Astrocyte (in vitro differentiated cells and primary cell): ENCODE measurements at regions not wholly inside any gene's neighbourhood (a gene's known extent, or its start where the extent isn't known, plus 50 kb on each side); places are given as distances from the start of the nearest gene placed in this dataset.

Experiments
- DNase-seq: peaks from one replicate; pipeline ENCODE4 v3.0.0-alpha.2; 2010; ENCODE audit warnings: low read depth
- FAIRE-seq: peaks from 2 replicates; lab custom pipeline; 2011; peaks lifted over from hg19 to GRCh38; lab: Jason Lieb, UNC
- H2AFZ ChIP-seq: 2 replicates; pipeline ENCODE4 v1.6.0; 2012; ENCODE audit warnings: low read depth, low read length, inconsistent platforms
- H3K27ac ChIP-seq: 2 replicates; pipeline ENCODE4 v1.5.1; 2011; ENCODE audit warnings: low read depth, low read length, inconsistent platforms
- H3K27me3 ChIP-seq: 2 replicates; pipeline ENCODE4 v1.6.0; 2011; ENCODE audit warnings: low read length, inconsistent platforms; ENCODE audit not compliant: insufficient read depth
- H3K36me3 ChIP-seq: 2 replicates; pipeline ENCODE4 v1.5.1; 2011; ENCODE audit warnings: low read length, inconsistent platforms; ENCODE audit not compliant: insufficient read depth
- H3K4me1 ChIP-seq: 2 replicates; pipeline ENCODE4 v1.5.1; 2011; ENCODE audit warnings: low read length, inconsistent platforms; ENCODE audit not compliant: insufficient read depth
- H3K4me2 ChIP-seq: 2 replicates; pipeline ENCODE4 v1.6.0; 2012; ENCODE audit warnings: low read length, inconsistent platforms
- H3K4me3 ChIP-seq: 2 replicates; pipeline ENCODE4 v1.5.1; 2011; ENCODE audit warnings: low read depth, mild to moderate bottlenecking, low read length, inconsistent platforms; ENCODE audit not compliant: insufficient read depth
- H3K79me2 ChIP-seq: 2 replicates; pipeline ENCODE4 v1.6.0; 2012; ENCODE audit warnings: mild to moderate bottlenecking, low read length, inconsistent platforms; ENCODE audit not compliant: insufficient read depth
- H3K9ac ChIP-seq: 2 replicates; pipeline ENCODE4 v1.6.0; 2012; ENCODE audit warnings: mild to moderate bottlenecking, low read length, inconsistent platforms
- H3K9me3 ChIP-seq: 2 replicates; pipeline ENCODE4 v1.5.1; 2012; ENCODE audit warnings: low read depth, mild to moderate bottlenecking, low read length, inconsistent platforms; ENCODE audit not compliant: insufficient read depth
- H4K20me1 ChIP-seq: 2 replicates; pipeline ENCODE4 v1.6.0; 2012; ENCODE audit warnings: low read length, inconsistent platforms; ENCODE audit not compliant: insufficient read depth
- H3K27ac Mint-ChIP-seq: one replicate; pipeline ENCODE4 v1.8.0; 2021; ENCODE audit warnings: mild to moderate bottlenecking, mixed read lengths; ENCODE audit not compliant: unreplicated experiment
- H3K27me3 Mint-ChIP-seq: one replicate; pipeline ENCODE4 v1.8.0; 2021; ENCODE audit warnings: low read depth, mixed read lengths; ENCODE audit not compliant: unreplicated experiment
- H3K36me3 Mint-ChIP-seq: one replicate; pipeline ENCODE4 v1.8.0; 2021; ENCODE audit warnings: low read depth, mixed read lengths; ENCODE audit not compliant: unreplicated experiment
- H3K4me1 Mint-ChIP-seq: one replicate; pipeline ENCODE4 v1.8.0; 2021; ENCODE audit warnings: low read depth, mixed read lengths; ENCODE audit not compliant: unreplicated experiment
- H3K4me3 Mint-ChIP-seq: one replicate; pipeline ENCODE4 v1.8.0; 2021; ENCODE audit warnings: mild to moderate bottlenecking, moderate library complexity, mixed read lengths; ENCODE audit not compliant: unreplicated experiment
- H3K9me3 Mint-ChIP-seq: one replicate; pipeline ENCODE4 v1.8.0; 2021; ENCODE audit warnings: mild to moderate bottlenecking, mixed read lengths; ENCODE audit not compliant: unreplicated experiment
- CTCF ChIP-seq: IDR thresholded peaks from 2 replicates; pipeline ENCODE4 v1.5.1; 2011; ENCODE audit warnings: low read depth, mild to moderate bottlenecking, inconsistent platforms, low read length, moderate library complexity; ENCODE audit not compliant: insufficient read depth
- EZH2 ChIP-seq: IDR thresholded peaks from 2 replicates; pipeline ENCODE4 v1.6.1; 2012; ENCODE audit warnings: mild to moderate bottlenecking, low read length, inconsistent platforms; ENCODE audit not compliant: insufficient read depth

DNA sequence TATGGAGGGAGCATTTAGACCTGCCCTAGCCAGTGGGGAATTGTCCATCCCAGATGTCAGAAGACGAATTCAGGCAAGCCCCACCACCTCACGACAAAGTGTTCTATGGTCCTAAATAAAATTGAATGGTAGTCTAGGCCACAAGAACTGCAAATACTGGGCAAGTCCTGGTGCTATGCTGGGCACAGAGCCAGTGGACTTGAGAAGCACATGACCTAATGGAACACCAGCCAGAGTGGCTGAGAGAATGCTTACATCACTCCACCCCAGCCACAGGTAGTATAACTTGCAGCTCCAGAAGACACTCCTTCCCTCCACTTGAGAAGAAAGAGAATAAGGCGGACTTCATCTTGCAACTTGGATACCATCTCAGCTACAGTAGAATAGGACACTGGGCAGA lies 567.3 kb upstream of the CXADR start:
- Histone ChIP-seq H3K9ac (no peak overlapping the region), H3K9me3 (no peaks in the 10 kb centered on the region), H3K4me3 (no peak overlapping the region), H3K36me3 (no peaks in the 10 kb centered on the region), H4K20me1 (no peaks in the 10 kb centered on the region), H3K27ac (no peak overlapping the region), H3K4me2 (no peak overlapping the region), H3K4me1 (no peaks in the 10 kb centered on the region), H3K27me3 (no peaks in the 10 kb centered on the region), H3K79me2 (no peaks in the 10 kb centered on the region), H2AFZ (no peak overlapping the region)
- FAIRE-seq (no peak), DNase-seq (peak; percentile 3)
- no peaks in the 10 kb centered on the region for H3K27me3 Mint-ChIP-seq
- H3K4me3 Mint-ChIP-seq = no peak overlapping the region
- TF ChIP-seq EZH2 = no peak
- no peak for TF ChIP-seq CTCF
- H3K9me3 Mint-ChIP-seq = peaks cover 2% of the 10 kb centered on the region
- H3K27ac Mint-ChIP-seq = no peak overlapping the region
- H3K36me3 Mint-ChIP-seq = no peaks in the 10 kb centered on the region
- no peaks in the 10 kb centered on the region for H3K4me1 Mint-ChIP-seq

DNA sequence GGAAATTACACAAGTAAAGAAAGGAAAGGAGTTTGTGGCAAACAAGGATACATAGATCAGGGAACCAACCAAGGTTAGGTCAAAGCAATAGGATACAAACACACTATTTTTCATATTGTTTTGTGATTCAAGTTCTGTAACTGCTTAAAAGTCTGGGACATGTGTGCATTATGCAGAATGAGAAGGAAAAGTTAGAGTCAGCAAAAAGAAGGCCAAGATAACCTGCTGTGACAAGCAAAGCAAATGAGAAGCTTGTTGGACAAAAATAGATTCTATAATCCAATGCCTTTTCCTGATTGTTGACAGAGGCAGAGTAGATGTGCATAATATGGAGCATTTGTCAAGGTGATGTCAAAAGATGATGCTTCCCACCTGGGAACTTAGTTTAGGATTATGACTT lies 556.0 kb upstream of the CXADR start:
- no peak overlapping the region for H3K4me3 Mint-ChIP-seq
- no peaks in the 10 kb centered on the region for H3K79me2 ChIP-seq
- H3K36me3 ChIP-seq = no peaks in the 10 kb centered on the region
- H3K36me3 Mint-ChIP-seq = no peaks in the 10 kb centered on the region
- no peak overlapping the region for H3K27ac Mint-ChIP-seq
- H3K9ac ChIP-seq = no peak overlapping the region
- no peaks in the 10 kb centered on the region for H3K4me1 ChIP-seq
- peaks cover 4% of the 10 kb centered on the region for H3K9me3 Mint-ChIP-seq
- no peak overlapping the region for H3K4me3 ChIP-seq
- TF ChIP-seq CTCF = no peak
- no peak for TF ChIP-seq EZH2
- no peaks in the 10 kb centered on the region for H3K27me3 ChIP-seq
- no peak overlapping the region for H2AFZ ChIP-seq
- no peaks in the 10 kb centered on the region for H3K27me3 Mint-ChIP-seq
- no peaks in the 10 kb centered on the region for H3K9me3 ChIP-seq
- DNase-seq (no peak), FAIRE-seq (no peak)
- H3K27ac ChIP-seq = no peak overlapping the region
- no peak overlapping the region for H3K4me2 ChIP-seq
- no peaks in the 10 kb centered on the region for H4K20me1 ChIP-seq
- H3K4me1 Mint-ChIP-seq = no peaks in the 10 kb centered on the region

DNA sequence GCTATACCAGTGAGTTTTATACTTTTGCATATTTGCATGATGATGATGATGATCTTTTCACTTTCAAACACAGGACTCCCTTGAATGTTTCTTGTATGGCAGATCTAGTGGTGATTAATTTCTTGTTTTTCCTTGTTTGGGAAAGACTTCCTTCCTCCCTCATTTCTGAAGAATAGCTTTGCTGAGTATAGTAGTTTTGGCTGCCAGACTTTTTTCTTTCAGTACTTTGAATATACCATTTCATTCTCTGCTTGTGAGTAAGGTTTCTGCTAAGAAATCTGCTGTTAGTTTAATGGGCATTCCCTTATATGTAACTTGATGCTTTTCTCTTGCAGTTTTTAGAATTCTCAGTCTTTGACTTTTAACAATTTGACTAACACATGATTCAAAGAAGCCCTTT lies 547.4 kb upstream of the CXADR start:
- H3K9me3 Mint-ChIP-seq = peaks cover 7% of the 10 kb centered on the region
- no peaks in the 10 kb centered on the region for H3K27me3 Mint-ChIP-seq
- Histone ChIP-seq H3K4me1 (no peaks in the 10 kb centered on the region), H3K27me3 (no peaks in the 10 kb centered on the region), H2AFZ (no peak overlapping the region), H3K79me2 (no peaks in the 10 kb centered on the region), H3K4me3 (no peak overlapping the region), H3K4me2 (no peak overlapping the region), H3K9ac (no peak overlapping the region), H4K20me1 (no peaks in the 10 kb centered on the region), H3K27ac (no peak overlapping the region), H3K36me3 (no peaks in the 10 kb centered on the region), H3K9me3 (no peaks in the 10 kb centered on the region)
- H3K4me3 Mint-ChIP-seq = no peak overlapping the region
- H3K27ac Mint-ChIP-seq = no peak overlapping the region
- H3K36me3 Mint-ChIP-seq = no peaks in the 10 kb centered on the region
- DNase-seq (no peak), FAIRE-seq (no peak)
- TF ChIP-seq EZH2 (no peak), CTCF (no peak)
- H3K4me1 Mint-ChIP-seq = no peaks in the 10 kb centered on the region
